Hypothalamus (tissue), 51 donors: ENCODE measurements at regions not wholly inside any gene's neighbourhood (a gene's known extent, or its start where the extent isn't known, plus 50 kb on each side); places are given as distances from the start of the nearest gene placed in this dataset.
"Not testable (repeated sequence)": the region's sequence is repeated elsewhere in the genome, so short reads cannot be mapped to it uniquely, and the experiment has no call there.

Source experiments
- DNase-seq, 51 donors: peaks; one replicate each; lab custom pipeline; 2025; lab: John Stamatoyannopoulos, UW

DNA sequence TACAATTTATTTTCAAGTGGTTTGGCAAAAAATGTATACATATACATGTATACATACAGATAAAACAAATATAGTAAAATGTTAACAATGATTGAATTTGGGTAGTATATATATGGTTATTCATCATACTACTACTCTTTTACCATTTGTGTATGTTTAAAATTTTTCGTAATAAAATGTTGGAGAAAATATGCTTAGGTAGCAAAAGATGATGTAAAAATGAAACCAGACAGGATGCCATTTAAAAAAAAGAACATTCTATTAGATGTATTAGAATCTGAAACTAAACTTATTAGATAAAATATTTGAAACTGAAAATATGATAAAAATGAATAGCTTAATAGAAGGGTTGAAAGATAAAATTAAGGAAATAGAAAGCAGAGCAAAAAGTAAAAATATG is 144.9 kb upstream of the FER start:
- no peak for DNase-seq

DNA sequence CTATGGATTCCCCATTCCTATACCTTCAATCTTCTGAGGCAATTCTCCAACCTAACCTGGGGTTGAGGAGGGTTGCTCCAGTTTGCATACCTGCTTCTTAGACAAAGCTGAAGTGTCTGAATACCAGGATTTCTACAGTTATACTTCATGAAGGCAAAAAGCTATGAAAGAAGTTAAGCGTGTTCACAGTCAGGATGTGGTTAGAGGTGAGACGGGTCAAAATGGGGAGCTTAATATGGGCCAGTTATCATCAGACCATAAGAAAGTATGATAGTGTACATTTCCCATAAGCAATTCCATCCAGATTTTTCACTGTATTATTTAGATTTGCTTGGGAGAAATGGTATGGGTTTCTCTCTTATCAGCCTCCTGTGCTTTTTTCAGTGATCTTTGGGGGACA is 156.9 kb upstream of the FER start:
- DNase-seq = no peak

DNA sequence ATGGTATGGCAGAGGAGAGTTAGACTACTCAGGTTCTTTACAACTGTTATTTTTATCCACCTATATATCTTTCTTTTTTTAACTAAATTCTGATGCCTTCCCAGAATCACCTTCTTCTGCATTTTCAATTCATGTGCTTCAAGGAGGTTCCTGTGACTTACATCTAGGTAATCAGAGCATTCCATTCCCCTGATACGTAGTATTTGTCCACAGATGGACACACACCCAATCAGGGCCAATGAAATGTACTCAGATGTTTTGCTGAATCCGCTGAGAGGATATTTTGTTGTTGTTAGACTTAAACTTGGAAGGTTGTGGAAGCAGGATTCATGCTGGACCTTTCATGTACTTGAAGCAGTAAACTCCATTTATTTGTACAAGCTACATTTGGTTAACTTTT is 159.4 kb upstream of the FER start:
- no peak for DNase-seq

DNA sequence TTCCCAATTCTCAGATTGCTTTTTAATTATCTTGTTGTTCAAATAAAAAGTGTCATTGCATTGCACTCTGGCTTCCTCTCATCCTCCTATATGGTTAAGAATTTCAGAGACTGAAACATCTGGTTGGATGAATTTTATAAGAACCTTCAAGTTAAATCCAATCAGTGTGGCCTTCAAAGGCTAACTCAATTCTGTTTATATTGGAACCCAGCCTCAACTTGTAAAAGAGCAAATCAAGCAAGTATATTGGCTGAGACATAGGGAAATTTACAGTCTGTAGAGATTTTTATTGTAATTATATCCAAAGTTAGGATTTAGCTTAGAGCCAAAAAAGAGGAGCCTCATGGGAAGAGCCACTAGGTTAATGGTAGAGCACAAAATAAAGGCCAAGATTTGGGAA is 159.9 kb upstream of the FER start:
- no peak for DNase-seq

DNA sequence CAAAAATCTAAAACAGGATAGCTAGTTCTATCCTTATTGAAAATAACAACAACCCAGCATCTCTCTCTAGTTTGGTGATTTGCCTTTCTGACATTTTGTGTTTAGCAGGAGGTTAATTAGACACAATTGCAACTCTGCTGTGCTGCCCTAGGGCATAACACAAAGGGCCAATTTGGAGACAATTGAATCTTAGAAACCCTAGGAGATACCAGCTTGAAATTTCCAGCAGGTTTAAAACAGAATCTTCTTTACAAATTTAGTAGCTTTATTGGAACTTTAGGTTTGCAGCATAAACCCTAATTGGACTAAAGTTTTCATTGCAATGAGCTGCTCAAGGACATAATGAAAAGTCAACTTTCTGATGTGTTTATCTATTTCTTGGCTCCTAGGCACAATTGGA is 166.7 kb upstream of the FER start:
- no peak for DNase-seq

DNA sequence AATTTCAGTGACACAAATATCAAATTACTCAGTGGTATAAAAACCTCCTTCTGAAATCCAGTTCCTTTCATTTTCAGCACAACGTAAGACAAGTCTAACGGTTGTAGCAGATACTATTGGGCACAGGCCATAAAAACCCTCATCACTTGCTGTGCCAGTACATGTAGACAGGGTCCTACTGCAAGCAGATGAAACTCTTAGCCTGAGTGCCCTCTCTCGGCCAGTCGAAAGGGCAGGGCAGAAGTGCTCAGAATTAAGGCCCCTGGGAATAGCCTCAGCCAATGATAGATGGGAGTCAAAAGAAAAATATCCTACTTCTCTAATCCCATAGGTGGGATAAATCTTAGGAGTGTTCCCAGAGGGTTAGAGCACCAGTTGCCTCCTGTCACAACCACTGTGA is 168.5 kb upstream of the FER start:
- DNase-seq = no peak

DNA sequence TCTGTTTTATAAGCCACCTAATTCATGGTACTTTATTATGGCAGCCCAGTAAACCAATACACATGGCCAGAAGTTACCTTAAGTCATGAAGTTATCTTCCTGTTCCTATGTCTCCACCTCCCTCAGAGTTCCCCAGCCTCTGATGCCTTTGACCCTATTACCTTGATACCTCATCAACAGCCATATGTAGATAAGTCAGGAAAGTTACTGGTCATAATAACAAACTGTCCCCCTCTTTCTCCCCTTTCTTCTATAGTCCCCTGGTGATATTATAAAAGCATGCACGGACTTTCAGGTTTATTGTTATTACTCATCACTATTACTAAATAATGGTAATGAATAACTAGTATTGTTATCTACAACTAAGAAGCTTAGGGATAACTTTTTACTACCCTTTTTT is 168.9 kb upstream of the FER start:
- DNase-seq = no peak

DNA sequence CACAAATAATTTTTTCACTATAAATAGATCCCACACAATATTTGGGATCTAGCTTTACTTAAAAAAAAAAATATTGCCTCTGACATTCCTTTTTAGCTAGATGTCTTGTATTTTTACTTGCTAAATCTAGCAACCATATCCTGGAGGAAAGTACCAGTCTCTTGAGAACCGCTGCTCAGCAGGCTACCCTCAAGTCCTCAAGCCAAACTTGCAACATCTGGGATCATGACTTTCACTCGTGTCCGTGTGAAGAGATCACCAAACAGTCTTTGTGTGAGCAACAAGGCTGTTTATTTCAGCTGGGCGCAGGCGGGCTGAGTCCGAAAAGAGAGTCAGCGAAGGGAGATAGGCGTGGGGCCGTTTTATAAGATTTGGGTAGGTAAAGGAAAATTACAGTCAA is 180.3 kb upstream of the FER start:
- no peak for DNase-seq

DNA sequence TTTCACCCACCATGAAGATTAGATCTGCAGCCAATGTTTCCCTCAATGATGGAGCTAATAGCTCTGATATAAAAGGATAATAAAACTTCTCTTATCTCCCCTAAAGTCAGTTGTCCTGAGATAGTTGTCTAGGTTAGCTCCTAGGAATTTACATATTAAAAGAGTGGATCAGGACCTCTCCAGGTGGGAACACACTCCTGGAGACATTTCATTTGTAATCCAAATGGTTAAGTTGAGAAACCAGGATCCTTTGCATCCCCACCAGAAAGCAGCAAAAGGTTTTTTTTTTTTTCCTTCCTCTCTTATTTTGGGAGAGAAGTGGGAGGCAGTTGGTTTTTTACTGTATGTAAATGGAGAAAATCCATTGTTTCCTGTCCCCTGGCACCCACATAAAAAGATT is 182.5 kb upstream of the FBXL17 start:
- no peak for DNase-seq

DNA sequence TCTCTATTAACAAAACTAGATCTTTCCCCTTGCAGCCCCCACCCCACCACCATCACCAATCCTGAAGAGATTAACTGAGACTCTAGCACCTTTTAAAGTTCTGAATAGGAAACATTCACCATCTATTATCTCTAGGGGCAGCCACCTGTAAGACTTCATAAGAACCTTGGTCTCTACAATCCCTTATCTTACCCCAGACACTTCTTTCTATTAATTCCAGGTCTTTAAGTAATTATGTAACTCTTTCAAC is 180.2 kb upstream of the FBXL17 start:
- DNase-seq = no peak

DNA sequence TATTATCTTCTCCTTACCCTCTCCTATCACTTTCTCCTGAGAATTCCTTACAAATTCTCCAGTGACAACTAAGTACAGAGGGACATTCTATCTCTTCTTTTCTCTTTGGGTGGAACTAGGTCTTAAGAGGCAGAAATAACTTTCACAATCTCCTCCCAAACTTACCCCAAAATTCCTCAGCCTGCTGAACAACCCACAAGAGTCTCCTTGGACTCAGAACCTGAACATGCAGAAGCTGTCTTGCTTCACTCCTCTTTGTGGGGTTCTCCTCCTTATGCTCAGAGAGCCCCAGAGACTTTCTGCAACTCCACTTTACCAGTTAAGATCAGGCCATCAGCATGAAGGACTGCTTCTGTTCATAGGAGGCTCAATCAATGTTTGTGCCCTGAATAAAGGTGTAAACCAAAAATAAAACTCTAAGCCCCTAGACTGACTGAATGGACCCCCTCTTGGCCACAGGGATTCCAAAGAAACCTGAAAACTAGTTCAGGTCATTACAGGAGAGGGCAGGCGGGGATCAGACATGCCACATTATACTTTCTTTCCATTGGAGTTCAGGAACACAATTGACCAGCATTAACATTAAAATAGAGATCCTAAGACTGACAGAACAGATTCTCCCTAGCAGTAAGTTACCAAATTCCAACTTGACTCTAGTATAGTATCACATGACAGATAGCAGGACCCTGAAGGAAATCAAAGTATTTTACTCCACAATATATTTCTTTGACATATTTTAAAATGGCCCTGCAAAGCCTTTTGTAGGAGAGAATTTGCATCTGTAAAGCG is 179.7 kb upstream of the FBXL17 start:
- no peak for DNase-seq

DNA sequence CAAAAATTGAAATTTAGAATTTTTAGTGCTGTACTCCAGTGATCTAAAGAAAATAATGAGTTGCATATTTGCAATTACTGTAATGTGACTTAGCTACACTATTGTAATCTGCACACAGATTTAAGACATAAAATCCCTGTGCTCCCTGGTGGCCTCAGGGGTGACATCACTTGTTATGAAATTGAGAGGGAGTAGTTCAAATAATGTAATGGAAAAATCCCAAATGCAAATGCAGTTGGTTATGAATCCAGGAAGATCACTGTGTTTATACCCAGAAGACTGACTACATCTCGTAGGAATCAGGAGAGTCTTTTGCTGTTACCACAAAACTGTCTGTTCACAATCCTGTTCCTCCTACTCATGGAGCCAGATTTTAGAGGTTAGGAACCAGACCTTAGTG is 178.7 kb upstream of the FBXL17 start:
- DNase-seq = no peak

DNA sequence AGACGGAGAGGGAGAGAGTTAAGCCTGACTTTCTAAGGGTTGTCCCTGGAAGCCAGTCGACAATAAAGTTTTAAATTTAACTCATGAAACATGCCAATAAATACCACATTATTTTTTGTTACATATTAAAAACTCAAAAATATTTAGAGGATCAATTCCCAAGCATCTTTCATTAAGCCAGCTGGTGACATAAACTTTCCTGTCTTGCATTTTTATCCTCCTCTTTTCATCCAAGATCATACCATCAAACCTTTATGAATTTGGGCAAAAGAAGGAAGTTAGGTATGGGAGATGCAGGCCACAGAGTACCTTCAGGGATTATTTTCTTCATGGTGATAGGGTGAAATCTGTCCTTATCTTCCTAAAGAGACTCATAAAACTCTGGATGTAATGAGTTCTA is 178.3 kb upstream of the FBXL17 start:
- DNase-seq = no peak

DNA sequence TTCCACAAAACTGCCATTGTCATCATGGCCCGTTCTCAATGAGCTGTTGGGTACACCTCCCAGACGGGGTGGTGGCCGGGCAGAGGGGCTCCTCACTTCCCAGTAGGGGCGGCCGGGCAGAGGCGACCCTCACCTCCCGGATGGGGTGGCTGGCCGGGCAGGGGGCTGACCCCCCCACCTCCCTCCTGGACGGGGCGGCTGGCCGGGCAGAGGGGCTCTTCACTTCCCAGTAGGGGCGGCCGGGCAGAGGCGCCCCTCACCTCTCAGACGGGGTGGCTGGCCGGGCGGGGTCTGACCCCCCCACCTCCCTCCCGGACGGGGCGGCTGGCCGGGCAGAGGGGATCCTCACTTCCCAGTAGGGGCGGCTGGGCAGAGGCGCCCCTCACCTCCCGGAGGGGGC is 176.9 kb upstream of the FBXL17 start:
- DNase-seq = not testable (repeated sequence)

DNA sequence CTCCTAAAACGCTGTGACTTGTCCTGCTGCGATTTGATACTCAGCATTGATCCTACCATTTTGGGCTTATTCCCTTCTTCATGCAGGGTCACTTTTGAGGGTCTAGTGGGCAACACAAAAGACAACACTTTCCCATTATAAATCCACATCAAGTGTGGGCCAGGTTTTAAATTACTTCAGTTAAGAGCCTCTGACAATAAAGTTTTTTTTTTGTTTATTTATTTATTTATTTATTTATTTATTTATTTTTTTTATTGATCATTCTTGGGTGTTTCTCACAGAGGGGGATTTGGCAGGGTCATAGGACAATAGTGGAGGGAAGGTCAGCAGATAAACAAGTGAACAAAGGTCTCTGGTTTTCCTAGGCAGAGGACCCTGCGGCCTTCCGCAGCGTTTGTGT is 176.2 kb upstream of the FBXL17 start:
- not testable (repeated sequence) for DNase-seq

DNA sequence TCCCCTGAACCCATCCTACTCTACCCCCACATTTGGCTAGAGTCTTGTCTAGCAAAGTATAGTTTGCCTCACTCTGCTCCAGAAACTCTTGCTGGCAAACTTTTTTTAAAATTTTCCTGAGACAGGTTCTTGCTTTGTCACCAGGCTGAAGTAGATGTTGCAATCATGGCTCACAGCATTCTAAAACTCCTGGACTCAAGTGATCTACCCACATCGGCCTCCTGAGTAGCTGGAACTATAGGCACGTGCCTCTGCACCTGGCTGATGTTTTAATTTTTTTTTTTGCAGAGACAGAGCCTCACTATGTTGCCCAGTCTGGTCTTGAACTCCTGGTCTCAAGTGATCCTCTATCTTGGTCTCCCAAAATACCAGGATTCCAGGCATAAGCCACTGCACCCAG is 175.8 kb upstream of the FBXL17 start:
- DNase-seq = no peak

DNA sequence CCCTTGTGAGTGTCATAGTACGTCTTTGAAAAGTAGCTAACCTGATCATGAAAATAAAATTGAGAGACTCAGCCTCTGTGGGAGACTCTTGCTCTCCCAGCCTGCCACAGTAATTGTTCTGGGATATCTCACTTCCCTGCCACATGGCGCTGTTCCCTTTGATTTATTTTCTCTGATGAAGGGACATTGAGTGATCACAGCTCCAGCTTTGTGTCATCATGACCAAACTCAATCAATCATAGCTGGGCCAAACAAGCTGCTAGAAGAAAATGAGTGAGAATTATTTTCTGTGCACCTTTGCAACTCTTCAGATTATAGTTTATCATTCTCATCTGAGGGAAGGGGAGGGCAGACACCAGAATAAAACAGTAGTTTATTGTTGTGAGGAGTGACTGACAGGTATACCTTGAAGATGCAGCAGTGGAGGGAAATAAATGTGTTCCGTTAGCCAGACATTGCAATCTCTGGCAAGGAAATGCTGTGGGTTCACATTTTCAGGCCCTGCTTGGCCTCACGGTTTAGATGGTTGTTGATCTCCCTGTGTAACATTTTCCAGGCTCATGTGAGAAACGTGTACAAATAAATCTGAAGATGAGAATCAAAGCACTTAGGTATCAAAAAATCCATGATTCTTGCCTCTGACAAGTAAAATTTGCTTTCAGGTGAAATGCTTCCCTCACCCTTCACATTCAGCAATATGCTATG is 174.7 kb upstream of the FBXL17 start:
- no peak for DNase-seq

DNA sequence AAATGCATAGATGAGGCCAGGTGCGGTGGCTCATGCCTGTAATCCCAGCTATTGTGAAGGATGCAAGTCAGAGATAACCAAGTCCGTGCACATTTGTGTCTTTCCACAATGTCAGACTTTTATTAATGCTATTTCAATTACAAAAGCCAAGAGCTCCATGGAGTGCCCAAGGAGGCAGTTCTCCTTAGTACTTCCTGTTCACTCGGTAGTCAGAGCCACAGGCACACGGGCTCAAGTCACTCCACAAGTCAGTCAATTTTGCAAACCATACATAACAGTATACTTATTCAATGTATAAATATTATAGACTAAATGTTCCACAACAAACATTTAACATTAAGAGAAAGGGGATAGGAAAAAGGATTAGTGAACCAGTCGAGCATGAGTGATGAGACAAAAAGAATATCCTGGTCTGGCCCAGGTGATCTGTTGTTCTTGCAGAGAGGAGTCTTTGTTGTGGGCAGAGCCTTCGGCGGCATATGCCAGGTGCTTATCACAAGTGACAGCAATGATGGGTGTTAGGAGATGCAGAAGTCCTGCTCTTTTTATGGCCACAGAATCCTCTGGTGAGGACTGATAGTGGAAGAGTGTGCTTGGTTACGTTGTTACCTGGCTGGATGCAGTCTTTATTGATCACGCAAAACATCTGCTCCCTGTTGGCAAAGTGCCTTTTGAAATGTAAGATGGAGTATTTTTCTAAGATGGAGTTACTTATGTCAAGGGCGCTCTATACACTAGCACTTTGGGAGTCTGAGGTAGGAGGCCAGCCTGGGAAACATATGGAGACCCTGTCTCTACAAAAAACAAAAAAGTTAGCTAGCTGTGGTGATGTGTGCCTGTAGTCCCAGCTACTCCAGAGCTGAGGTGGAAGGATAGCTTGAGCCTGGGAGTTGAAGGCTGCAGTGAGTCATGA is 167.0 kb upstream of the FBXL17 start:
- no peak for DNase-seq

DNA sequence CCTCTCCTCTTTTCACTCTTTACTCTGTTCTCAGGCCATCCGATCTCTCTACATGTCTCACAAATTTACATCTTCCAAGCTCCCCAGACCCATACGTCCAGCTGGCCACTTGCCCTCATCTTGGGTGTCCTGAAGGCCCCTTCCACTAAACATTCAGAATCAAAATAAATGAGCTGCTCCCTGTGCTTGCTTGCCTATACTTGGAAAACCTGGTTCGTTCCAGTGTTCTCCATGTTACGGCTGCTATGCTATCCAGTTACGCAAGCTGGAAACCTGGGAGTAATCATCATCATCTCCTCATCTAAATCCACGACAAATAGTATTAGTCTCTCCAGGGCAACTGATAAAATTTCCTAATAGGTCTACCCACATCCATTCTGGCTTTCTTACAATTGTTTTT is 165.0 kb upstream of the FBXL17 start:
- DNase-seq = no peak

DNA sequence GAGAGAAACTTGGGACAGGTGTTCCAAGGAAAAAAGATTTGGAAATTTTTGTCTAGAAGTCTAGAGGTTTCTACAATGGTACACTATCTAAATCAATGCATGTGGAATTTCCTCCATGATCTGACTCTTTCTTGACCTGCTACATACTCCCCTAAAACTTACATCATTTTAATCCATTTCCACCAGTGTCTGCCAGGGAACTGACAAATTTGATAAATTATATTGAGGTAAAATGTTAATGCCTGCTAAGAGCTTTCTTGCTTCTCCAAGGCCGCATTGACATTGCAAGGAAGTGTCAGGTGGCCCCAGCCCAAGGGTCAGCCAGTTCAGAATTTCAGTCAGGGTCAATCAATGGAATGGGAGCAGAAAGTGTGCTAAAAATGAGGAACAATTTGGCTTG is 163.4 kb upstream of the FBXL17 start:
- DNase-seq = no peak

DNA sequence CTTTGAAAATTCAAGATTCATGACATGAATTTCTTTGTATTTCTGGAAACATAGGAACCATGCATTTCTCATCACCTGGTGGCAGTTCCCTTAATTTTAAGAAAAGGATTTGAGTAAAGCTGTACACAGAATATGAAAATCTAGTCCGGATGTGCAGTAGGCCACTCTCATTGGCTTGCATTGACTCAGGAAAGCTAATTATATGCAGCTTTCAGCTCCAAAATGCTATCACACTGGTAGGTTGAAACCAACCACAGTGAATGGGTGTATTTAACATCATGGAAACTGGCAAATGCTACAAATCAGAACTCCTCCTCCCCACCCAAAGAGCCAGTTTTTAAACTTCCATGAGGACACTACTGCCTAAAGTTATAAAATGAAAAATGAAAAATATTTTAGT is 161.6 kb upstream of the FBXL17 start:
- DNase-seq = no peak

DNA sequence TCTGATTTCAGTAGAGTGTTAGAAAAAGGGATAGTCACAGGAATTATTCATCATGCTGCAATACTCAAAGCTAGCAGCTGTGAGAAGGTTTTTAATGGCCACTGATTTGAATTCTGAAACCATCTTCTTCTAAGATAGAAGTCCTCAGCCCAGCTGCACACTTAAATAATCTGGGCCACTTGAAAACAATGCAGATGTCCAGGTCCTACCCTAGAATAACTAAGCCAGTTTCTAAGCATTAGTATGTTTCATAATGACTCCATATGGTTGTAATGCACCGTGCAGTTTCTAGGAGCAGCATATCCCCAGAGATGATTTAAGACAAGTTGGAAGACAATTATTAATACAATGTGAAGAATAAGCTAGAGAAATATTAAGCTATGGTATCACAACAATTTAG is 159.9 kb upstream of the FBXL17 start:
- DNase-seq = no peak
